ENCODE measurements at regions not wholly inside any gene's neighbourhood (a gene's known extent, or its start where the extent isn't known, plus 50 kb on each side); places are given as distances from the start of the nearest gene placed in this dataset.
"Not testable (repeated sequence)": the region's sequence is repeated elsewhere in the genome, so short reads cannot be mapped to it uniquely, and the experiment has no call there.

GRCh38 chr15:62416526-62416925, 251.4 kb upstream of the C2CD4B start:
- Histone ChIP-seq H3K36me3 (replicated peaks in 1 of 2; ENCODE audit: control extremely low read depth in 1 of 2, control insufficient read depth in 1 of 2, extremely low read depth in 1 of 2, insufficient read depth in 2 of 2, low read length in 1 of 2) (no peaks in the 10 kb centered on the region), H3K79me2 (ENCODE audit: control insufficient read depth, insufficient read depth, low read length) (no peaks in the 10 kb centered on the region), H4K20me1 (ENCODE audit: control insufficient read depth, insufficient read depth, low read length, poor library complexity, severe bottlenecking) (no peaks in the 10 kb centered on the region), H3K27me3 (replicated peaks in 1 of 4; ENCODE audit: control extremely low read depth in 1 of 4, control insufficient read depth in 3 of 4, insufficient read depth in 4 of 4, low read length in 3 of 4) (peaks cover 0 to 3% (median 0%) of the 10 kb centered on the region in 4 experiments), H3K4me2 (replicated peaks; ENCODE audit: low read depth, low read length, poor library complexity, severe bottlenecking) (no peak overlapping the region), H2AFZ (ENCODE audit: insufficient read depth, low read depth, low read length, poor library complexity, severe bottlenecking) (no peak overlapping the region), H3K9ac (ENCODE audit: low read length) (no peak overlapping the region), H3K4me3 (ENCODE audit: control extremely low read depth in 1 of 5, extremely low read depth in 1 of 5, insufficient read depth in 1 of 5, low read depth in 2 of 5, low read length in 4 of 5) (no peak overlapping the region), H3K4me1 (ENCODE audit: control insufficient read depth in 2 of 2, insufficient read depth in 2 of 2, low read length in 2 of 2) (no peaks in the 10 kb centered on the region), H3K9me3 (ENCODE audit: control extremely low read depth in 1 of 3, control insufficient read depth in 2 of 3, insufficient read depth in 1 of 3, low read length in 2 of 3) (no peaks in the 10 kb centered on the region), H3K27ac (ENCODE audit: low read length in 2 of 2) (no peak overlapping the region)
- intact Hi-C loops (cut with micrococcal nuclease), result no loop called here
- Mint-ChIP-seq H3K9me3 (ENCODE audit: insufficient read depth) (peaks cover 4% of the 10 kb centered on the region), H3K27me3 (peaks cover 18% of the 10 kb centered on the region), H3K4me1 (no peaks in the 10 kb centered on the region), H3K27ac (no peak overlapping the region), H3K4me3 (no peak overlapping the region)
- 100% methylated on average over 1 of the region's 3 CpGs for WGBS (ENCODE audit: insufficient coverage)
- no peak for ATAC-seq (ENCODE audit: low read depth)
- ChIA-PET CTCF (no interaction called here), POLR2A (no interaction called here)
- no peak for DNase-seq
- TF ChIP-seq EZH2 (IDR thresholded peaks at IDR 0.05; ENCODE audit: borderline replicate concordance, insufficient read depth, low read depth, low read length, poor library complexity, severe bottlenecking) (no peak), CTCF (IDR thresholded peaks at IDR 0.05) (no peak)

DNA sequence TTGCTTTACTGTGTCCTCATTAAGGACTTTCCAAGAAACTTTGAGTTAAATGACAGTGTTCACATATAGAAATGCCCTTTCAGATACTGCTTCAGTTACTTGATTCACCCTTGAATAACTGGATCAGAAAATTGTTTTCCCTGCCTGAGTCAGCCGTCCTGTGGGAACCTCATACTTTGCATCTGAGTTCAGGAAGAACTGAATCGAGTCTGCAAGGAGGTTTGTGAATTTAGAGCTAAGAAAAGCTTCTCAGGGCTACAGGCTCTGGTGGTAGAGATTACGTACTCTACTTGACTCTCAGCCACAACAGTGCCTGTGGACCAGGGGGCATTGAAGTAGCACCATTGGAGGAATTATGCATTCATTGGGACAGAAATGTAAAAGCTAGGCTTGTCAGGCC, 252.4 kb upstream of the C2CD4B start:
- CTCF ChIA-PET, result interaction anchor here (0.9 kb wide), 1 partner anchor 9 kb away, joined by 3 read pairs; no protein-coding TSS in a partner anchor
- Mint-ChIP-seq H3K4me3 (no peak overlapping the region), H3K27ac (no peak overlapping the region), H3K27me3 (peaks cover 18% of the 10 kb centered on the region), H3K9me3 (ENCODE audit: insufficient read depth) (peaks cover 4% of the 10 kb centered on the region), H3K4me1 (no peaks in the 10 kb centered on the region)
- POLR2A ChIA-PET, result no interaction called here
- Histone ChIP-seq H4K20me1 (ENCODE audit: control insufficient read depth, insufficient read depth, low read length, poor library complexity, severe bottlenecking) (no peaks in the 10 kb centered on the region), H2AFZ (ENCODE audit: insufficient read depth, low read depth, low read length, poor library complexity, severe bottlenecking) (no peak overlapping the region), H3K4me1 (ENCODE audit: control insufficient read depth in 2 of 2, insufficient read depth in 2 of 2, low read length in 2 of 2) (no peaks in the 10 kb centered on the region), H3K36me3 (replicated peaks in 1 of 2; ENCODE audit: control extremely low read depth in 1 of 2, control insufficient read depth in 1 of 2, extremely low read depth in 1 of 2, insufficient read depth in 2 of 2, low read length in 1 of 2) (no peaks in the 10 kb centered on the region), H3K9ac (ENCODE audit: low read length) (no peak overlapping the region), H3K27ac (ENCODE audit: low read length in 2 of 2) (no peak overlapping the region), H3K79me2 (ENCODE audit: control insufficient read depth, insufficient read depth, low read length) (no peaks in the 10 kb centered on the region), H3K4me3 (ENCODE audit: control extremely low read depth in 1 of 5, extremely low read depth in 1 of 5, insufficient read depth in 1 of 5, low read depth in 2 of 5, low read length in 4 of 5) (no peak overlapping the region), H3K9me3 (ENCODE audit: control extremely low read depth in 1 of 3, control insufficient read depth in 2 of 3, insufficient read depth in 1 of 3, low read length in 2 of 3) (no peaks in the 10 kb centered on the region), H3K27me3 (replicated peaks in 1 of 4; ENCODE audit: control extremely low read depth in 1 of 4, control insufficient read depth in 3 of 4, insufficient read depth in 4 of 4, low read length in 3 of 4) (no peaks in the 10 kb centered on the region), H3K4me2 (replicated peaks; ENCODE audit: low read depth, low read length, poor library complexity, severe bottlenecking) (no peak overlapping the region)
- intact Hi-C loops (cut with micrococcal nuclease), result no loop called here
- DNase-seq (no peak), ATAC-seq (ENCODE audit: low read depth) (no peak)
- 55% methylated on average over 3 of the region's 3 CpGs for WGBS (ENCODE audit: insufficient coverage)
- no peak for TF ChIP-seq CTCF (IDR thresholded peaks at IDR 0.05)
- TF ChIP-seq EZH2 (IDR thresholded peaks at IDR 0.05; ENCODE audit: borderline replicate concordance, insufficient read depth, low read depth, low read length, poor library complexity, severe bottlenecking), result no peak

DNA sequence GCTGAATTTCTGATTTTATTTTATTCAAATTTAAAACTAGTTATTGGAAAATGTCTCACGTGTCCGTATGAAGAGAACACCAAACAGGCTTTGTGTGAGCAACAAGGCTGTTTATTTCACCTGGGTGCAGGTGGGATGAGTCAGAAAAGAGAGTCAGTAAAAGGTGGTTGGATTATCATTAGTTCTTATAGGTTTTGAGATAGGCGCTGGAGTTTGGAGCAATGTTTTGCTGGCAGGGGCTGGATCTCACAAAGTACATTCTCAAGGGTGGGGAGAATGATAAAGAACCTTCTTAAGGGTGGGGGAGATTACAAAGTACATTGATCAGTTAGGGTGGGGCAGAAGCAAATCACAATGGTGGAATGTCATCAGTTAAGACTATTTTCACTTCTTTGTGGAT, 253.4 kb upstream of the C2CD4B start:
- H3K4me3 ChIP-seq (ENCODE audit: control extremely low read depth in 1 of 5, extremely low read depth in 1 of 5, insufficient read depth in 1 of 5, low read depth in 2 of 5, low read length in 4 of 5); ATAC-seq (ENCODE audit: low read depth); H3K4me1 ChIP-seq (ENCODE audit: control insufficient read depth in 2 of 2, insufficient read depth in 2 of 2, low read length in 2 of 2); H3K27ac ChIP-seq (ENCODE audit: low read length in 2 of 2); DNase-seq; intact Hi-C loops (cut with micrococcal nuclease); H3K9ac ChIP-seq (ENCODE audit: low read length); H4K20me1 ChIP-seq (ENCODE audit: control insufficient read depth, insufficient read depth, low read length, poor library complexity, severe bottlenecking); H3K27me3 ChIP-seq (replicated peaks in 1 of 4; ENCODE audit: control extremely low read depth in 1 of 4, control insufficient read depth in 3 of 4, insufficient read depth in 4 of 4, low read length in 3 of 4); H3K9me3 ChIP-seq (ENCODE audit: control extremely low read depth in 1 of 3, control insufficient read depth in 2 of 3, insufficient read depth in 1 of 3, low read length in 2 of 3); H3K4me3 Mint-ChIP-seq; H3K4me1 Mint-ChIP-seq; H3K9me3 Mint-ChIP-seq (ENCODE audit: insufficient read depth); POLR2A ChIA-PET; H3K27me3 Mint-ChIP-seq; H3K27ac Mint-ChIP-seq; H3K4me2 ChIP-seq (replicated peaks; ENCODE audit: low read depth, low read length, poor library complexity, severe bottlenecking); H3K79me2 ChIP-seq (ENCODE audit: control insufficient read depth, insufficient read depth, low read length); H3K36me3 ChIP-seq (replicated peaks in 1 of 2; ENCODE audit: control extremely low read depth in 1 of 2, control insufficient read depth in 1 of 2, extremely low read depth in 1 of 2, insufficient read depth in 2 of 2, low read length in 1 of 2); H2AFZ ChIP-seq (ENCODE audit: insufficient read depth, low read depth, low read length, poor library complexity, severe bottlenecking): not testable (repeated sequence)
- CTCF ChIA-PET, result interaction anchor here (0.9 kb wide), 1 partner anchor 10 kb away, joined by 3 read pairs; no protein-coding TSS in a partner anchor
- 100% methylated on average over 3 of the region's 3 CpGs for WGBS (ENCODE audit: insufficient coverage)

Data from B cell (primary cell).